Fibroblast of gingiva (primary cell): ENCODE measurements at regions not wholly inside any gene's neighbourhood (a gene's known extent, or its start where the extent isn't known, plus 50 kb on each side); places are given as distances from the start of the nearest gene placed in this dataset.
"Not testable (repeated sequence)": the region's sequence is repeated elsewhere in the genome, so short reads cannot be mapped to it uniquely, and the experiment has no call there.

ENCODE experiments used
- DNase-seq: peaks from one replicate; pipeline ENCODE4 v3.0.0-alpha.2; 2011; ENCODE audit warnings: low read depth

- no peak for DNase-seq
These were observed 152.8 kb upstream of the ZBED5 start for GRCh38 chr11:11010624-11011127.

- DNase-seq: no peak
These were observed 151.3 kb upstream of the ZBED5 start for GRCh38 chr11:11009179-11009578.

DNA sequence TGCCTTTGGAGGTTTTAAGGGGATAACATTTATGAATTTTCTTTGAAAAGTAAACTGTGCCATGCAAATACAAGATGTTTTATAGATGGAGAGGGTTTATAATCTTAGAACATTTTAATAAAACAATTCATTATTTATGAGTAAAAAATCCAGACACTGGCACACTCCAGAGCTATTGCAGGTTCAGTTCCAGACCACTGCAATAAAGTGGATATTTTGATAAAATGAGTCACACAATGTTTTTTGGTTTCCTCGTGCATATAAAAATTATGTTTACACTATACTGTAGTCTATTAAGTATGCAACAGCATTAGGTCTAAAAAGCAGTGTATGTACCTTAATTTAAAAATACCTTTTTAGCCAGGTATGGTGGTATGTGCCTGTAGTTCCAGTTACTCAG is 146.2 kb upstream of the ZBED5 start:
- no peak for DNase-seq

- no peak for DNase-seq
These were observed 145.4 kb upstream of the ZBED5 start for GRCh38 chr11:11003226-11003625.

DNA sequence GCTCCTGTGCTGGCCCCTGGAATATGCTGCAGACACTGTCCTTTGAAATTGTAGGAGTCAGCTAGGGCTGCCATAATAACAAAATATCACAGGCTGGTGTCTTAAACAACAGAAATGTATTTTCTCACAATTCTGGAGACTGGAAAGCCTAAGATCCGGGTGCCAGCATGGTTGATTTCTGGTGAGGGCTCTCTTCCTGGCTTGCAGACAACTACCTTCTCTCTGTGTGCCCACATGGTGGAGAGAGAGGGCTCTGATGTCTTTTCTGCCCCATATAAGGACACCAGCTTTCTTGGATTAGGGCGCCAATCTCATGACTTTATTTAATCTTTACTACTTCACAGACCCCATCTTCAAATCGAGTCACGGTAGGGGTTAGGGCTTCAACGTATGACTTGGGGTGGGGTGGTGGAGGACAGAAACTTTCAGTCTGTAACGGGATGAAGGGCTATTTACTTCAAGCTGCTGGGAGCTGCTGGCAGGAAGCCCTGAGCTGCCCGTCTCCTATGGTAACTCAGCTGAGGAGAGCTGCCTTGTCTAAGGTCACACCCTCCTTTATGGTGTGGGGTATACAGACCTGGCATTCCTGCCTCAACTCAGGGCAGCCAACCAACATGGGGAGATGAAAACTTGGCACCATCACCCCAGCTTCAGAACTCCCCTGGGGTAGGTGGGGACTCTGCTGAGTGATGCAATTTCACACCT is 142.9 kb upstream of the ZBED5 start:
- no peak for DNase-seq

- DNase-seq: no peak
These were observed 140.8 kb upstream of the ZBED5 start for GRCh38 chr11:10998674-10999073.

GRCh38 chr11:10996678-10997077 is 138.8 kb upstream of the ZBED5 start:
- no peak for DNase-seq

DNA sequence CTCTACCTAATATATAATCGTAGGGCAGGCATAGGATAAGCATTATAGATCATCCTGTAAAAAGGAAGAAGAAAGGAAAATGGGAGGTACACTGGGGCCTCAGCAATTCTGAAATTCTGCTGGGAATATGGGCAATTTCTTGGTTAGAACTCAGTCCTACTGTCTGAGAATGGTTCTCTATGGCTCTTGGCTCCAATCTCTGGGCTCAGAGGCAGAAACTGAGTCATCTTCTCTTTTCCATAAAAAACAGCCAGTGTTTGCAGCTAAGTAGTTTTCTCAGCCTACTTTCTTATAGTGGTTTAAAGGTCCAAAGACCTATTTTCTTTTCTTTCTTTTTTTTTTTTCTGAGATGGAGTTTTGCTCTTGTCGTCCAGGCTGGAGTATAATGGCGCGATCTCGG is 135.8 kb upstream of the ZBED5 start:
- DNase-seq: no peak

DNA sequence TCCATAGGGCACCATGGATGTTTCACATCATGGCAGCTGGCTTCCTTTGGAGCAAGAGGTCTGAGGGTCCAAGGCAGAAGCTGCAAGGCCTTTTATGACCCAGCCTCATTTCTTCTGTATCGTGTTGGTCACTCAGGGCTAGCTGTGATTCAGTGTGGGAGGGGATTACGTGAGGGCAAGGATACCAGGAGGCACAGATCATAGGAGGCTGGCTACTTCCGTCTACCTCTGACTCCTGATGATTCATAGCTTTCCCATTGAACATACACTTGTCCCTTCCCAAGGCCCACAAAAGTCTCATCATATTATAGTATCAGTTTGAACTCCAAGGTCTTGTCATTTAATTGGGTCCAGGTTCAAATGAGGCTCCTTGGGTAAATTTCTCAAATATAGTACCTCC is 135.3 kb upstream of the ZBED5 start:
- no peak for DNase-seq

- DNase-seq: no peak
These were observed 133.5 kb upstream of the ZBED5 start for GRCh38 chr11:10991393-10991792.

DNA sequence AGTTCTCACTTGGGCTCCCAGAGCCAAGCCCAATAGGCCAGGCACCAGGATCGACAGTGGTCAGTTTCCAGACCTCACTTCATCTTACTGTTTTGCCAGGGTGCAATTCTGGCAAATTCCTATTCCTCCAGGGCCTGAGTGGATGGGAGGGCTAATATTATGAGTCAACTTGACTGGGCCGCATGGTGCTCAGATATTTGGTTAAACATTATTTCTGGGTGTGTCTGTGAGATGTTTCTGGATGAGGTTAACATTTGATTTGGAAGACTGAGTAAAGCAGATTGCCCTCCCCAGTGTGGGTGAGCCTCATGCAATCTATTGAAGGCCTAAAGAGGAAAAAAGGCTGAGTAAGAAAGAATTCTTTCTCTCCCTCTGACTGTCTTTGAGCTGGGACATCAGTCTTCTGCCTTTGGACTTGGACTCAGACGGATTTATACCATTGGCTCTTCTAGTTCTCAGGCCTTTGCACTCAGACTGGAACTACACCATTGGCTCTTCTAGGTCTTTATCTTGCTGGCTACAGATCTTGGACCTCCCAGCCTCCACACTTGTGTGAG is 132.9 kb upstream of the ZBED5 start:
- no peak for DNase-seq

GRCh38 chr11:10990160-10990559 is 132.3 kb upstream of the ZBED5 start:
- DNase-seq: no peak

GRCh38 chr11:10986006-10986405 is 128.2 kb upstream of the ZBED5 start:
- no peak for DNase-seq

- DNase-seq: no peak
These were observed 126.9 kb upstream of the ZBED5 start for GRCh38 chr11:10984742-10985141.

GRCh38 chr11:10984250-10984649 is 126.4 kb upstream of the ZBED5 start:
- no peak for DNase-seq

DNA sequence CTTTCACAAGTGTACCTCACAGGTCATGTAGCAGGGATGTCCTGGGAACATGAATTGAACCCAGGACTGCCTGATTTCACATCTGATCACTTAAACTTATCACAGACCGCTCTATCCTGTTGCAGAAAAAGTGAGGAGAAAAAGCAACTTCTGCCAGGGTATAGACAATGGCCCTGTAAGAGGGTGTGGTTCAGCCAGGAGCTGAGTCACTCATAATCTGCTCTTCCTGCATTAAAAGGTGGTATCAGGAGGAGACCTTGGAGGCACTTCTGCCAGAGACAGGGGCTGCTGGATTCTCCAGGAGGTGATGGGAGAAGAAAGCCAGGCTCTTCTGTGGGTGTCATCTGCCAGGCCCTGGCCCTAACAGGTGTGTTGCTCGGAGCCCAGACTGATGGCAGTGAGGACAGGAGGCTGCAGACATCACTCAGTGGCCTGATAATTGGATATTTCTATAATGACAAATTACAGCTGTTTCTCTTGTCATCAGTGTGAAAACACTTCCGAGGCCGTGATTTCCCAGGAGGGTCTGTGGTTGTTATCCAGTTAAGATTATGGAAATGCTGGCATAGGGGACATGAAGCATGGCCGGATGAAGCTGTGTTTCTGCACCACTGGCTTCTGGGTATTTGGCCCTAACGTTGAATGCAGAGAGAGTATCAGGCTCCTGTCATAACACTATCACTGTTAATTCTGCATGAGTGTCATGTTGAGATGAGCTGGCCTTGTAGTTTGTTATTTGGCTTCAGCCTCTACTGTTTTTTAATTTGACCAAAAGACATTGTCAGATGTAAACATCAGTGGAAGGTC is 125.1 kb upstream of the ZBED5 start:
- DNase-seq: no peak

DNA sequence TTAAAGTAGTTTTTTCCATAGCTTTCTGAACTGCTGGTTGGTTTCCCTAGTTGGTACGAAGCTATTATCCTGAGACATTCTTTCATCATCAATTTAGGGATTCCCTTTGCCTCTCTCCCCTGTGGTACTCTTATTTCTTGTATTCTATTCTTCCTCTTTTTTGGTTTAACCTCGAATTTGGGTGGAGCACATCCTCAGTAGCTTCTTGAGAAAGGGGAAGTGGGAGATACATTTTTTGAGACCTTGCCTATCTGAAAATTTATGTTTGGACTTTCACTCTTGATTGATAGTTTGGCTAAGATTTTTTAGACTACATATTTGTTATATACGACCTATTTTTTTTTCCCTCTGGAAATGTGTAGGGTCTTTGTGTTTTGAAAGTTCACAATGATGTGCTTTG is 121.7 kb upstream of the ZBED5 start:
- no peak for DNase-seq

DNA sequence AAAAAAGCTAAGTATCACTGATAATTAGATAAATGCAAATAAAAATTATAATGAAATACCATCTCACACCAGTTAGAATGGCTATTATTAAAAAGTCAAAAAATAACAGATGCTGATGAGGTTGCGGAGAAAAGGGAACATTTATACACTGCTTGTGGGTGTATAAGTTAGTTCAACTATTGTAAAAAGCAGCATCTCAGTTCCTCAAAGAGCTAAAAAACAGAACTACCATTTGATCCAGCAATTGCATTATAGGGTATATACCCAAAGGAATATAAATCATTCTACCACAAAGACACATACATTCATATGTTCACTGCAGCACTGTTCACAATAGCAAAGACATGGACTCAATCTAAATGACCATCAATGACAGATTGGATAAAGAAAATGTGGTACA is 120.3 kb upstream of the ZBED5 start:
- DNase-seq: no peak

GRCh38 chr11:10975287-10975721 is 117.5 kb upstream of the ZBED5 start:
- no peak for DNase-seq

GRCh38 chr11:10973416-10973815 is 115.6 kb upstream of the ZBED5 start:
- DNase-seq: no peak

- DNase-seq: no peak
These were observed 113.1 kb upstream of the ZBED5 start for GRCh38 chr11:10970926-10971325.

GRCh38 chr11:10969387-10969786 is 111.5 kb upstream of the ZBED5 start:
- no peak for DNase-seq

DNA sequence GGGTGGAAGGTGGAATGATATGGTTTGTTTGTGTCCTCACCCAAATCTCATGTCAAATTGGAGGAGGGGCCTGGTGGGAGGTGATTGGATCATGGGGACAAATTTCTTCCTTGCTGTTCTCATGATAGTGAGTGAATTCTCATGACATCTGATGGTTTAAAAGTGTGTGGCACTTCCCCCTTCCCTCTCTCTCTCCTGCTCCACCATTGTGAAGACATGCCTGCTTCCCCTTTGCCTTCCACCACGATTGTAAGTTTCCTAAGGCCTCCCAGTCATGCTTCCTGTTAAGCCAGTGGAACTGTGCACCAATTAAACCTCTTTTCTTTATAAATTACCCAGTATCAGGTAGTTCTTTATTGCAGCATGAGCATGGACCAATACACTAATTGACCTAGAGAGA is 99.0 kb upstream of the ZBED5 start:
- not testable (repeated sequence) for DNase-seq
